HepG2 (cell line): ENCODE measurements at regions not wholly inside any gene's neighbourhood (a gene's known extent, or its start where the extent isn't known, plus 50 kb on each side); places are given as distances from the start of the nearest gene placed in this dataset.

Experiments used
- ATAC-seq: fragments of 200-7000 bp; cut with Tn5 transposase; 3 replicates; pipeline ENCODE4 v1.9.1; 2020; ENCODE audit warnings: mild to moderate bottlenecking, moderate library complexity
- BruUV-seq: library from RNA; stranded (reverse); fragments of 400-500 nt; replicated peaks from 2 replicates; lab custom pipeline; 2021; lab: Mats Ljungman, UMichigan
- CTCF ChIA-PET: fragments of 300-600 bp; formaldehyde crosslinking; extraction: SDS; loops from one replicate; lab custom pipeline; 2021; ENCODE audit warnings: low total read pairs, inconsistent platforms, low intra/inter-chr PET ratio; lab: Yijun Ruan, JAX
- POLR2A ChIA-PET: fragments of 350-600 bp; sonication (Branson Sonifier 250); formaldehyde crosslinking; loops from one replicate; lab custom pipeline; 2020; ENCODE audit warnings: antibody characterized with exemption, inconsistent platforms; lab: Yijun Ruan, JAX
- DNase-seq: peaks from one replicate; pipeline ENCODE4 v3.0.0-alpha.2; 2015; ENCODE audit warnings: low spot score
- FAIRE-seq: peaks from 3 replicates; lab custom pipeline; 2011; peaks lifted over from hg19 to GRCh38; lab: Jason Lieb, UNC
- H2AFZ ChIP-seq: one replicate; pipeline ENCODE4 v1.6.1; 2011; ENCODE audit warnings: low read length, inconsistent platforms
- H3K27ac ChIP-seq: fragments of 300-600 bp; 3 replicates; pipeline ENCODE4 v1.8.0; 2011; ENCODE audit warnings: mixed run types, mild to moderate bottlenecking, mixed read lengths, low read length, inconsistent platforms; ENCODE audit not compliant: insufficient read depth; ENCODE audit errors: extremely low read length
- H3K27me3 ChIP-seq, 2 experiments: fragments of 200-600 bp in 1 of 2; 2 replicates in 1 of 2; 3 replicates in 1 of 2; pipeline versions ENCODE4 v1.6.0 to v1.8.0; 2011; ENCODE audit warnings: low read length in 2 of 2, mild to moderate bottlenecking in 2 of 2, moderate library complexity in 2 of 2, inconsistent platforms in 1 of 2; ENCODE audit not compliant: insufficient read depth in 2 of 2, control insufficient read depth in 1 of 2
- H3K36me3 ChIP-seq, 2 experiments: fragments of 200-600 bp in 1 of 2; replicated peaks in 1 of 2; 2 replicates in 1 of 2; 3 replicates in 1 of 2; pipeline versions ENCODE4 v1.5.1 to v1.8.0; 2011; ENCODE audit warnings: low read length in 2 of 2, inconsistent platforms in 1 of 2; ENCODE audit not compliant: insufficient read depth in 2 of 2, control insufficient read depth in 1 of 2
- H3K4me1 ChIP-seq: 2 replicates; pipeline ENCODE4 v1.5.1; 2012; ENCODE audit warnings: low read length, inconsistent platforms; ENCODE audit not compliant: insufficient read depth
- H3K4me2 ChIP-seq: 2 replicates; pipeline ENCODE4 v1.6.0; 2011; ENCODE audit warnings: low read depth, low read length, inconsistent platforms
- H3K4me3 ChIP-seq, 3 experiments: fragments of 200-600 bp in 1 of 3; sonication (generic), shearing (Covaris generic) in 1 of 3; replicated peaks in 1 of 3; 2 replicates each; pipeline ENCODE4 v1.5.1; 2011 to 2016; ENCODE audit warnings: low read length in 3 of 3, inconsistent platforms in 2 of 3, low read depth in 2 of 3, mild to moderate bottlenecking in 2 of 3, control low read depth in 1 of 3, mixed read lengths in 1 of 3; ENCODE audit not compliant: insufficient read depth in 1 of 3
- H3K79me2 ChIP-seq: one replicate; pipeline ENCODE4 v1.6.1; 2011; ENCODE audit warnings: low read length, inconsistent platforms; ENCODE audit not compliant: insufficient read depth
- H3K9ac ChIP-seq: 2 replicates; pipeline ENCODE4 v1.6.0; 2011; ENCODE audit warnings: mild to moderate bottlenecking, low read depth, low read length, inconsistent platforms; ENCODE audit not compliant: insufficient read depth
- H3K9me3 ChIP-seq: 2 replicates; pipeline ENCODE4 v1.5.1; 2012; ENCODE audit warnings: mild to moderate bottlenecking, low read length
- H4K20me1 ChIP-seq: 2 replicates; pipeline ENCODE4 v1.6.0; 2011; ENCODE audit warnings: inconsistent platforms, mild to moderate bottlenecking, low read length, moderate library complexity; ENCODE audit not compliant: insufficient read depth
- BHLHE40 ChIP-seq: IDR thresholded peaks from 2 replicates; pipeline ENCODE4 v1.6.1; 2011; ENCODE audit warnings: low read length, improper control_type of control experiment
- CCAR2 ChIP-seq: fragments of 200-400 bp; formaldehyde crosslinking; optimal IDR thresholded peaks from 2 replicates; pipeline ENCODE3; 2018; ENCODE audit warnings: low read depth, mild to moderate bottlenecking, low read length, moderate library complexity
- NFYC ChIP-seq: IDR thresholded peaks from 2 replicates; pipeline ENCODE4 v1.6.1; 2016; ENCODE audit warnings: missing genetic modification reagents, missing compliant biosample characterization
- RBM22 ChIP-seq: fragments of 200-400 bp; formaldehyde crosslinking; optimal IDR thresholded peaks from 2 replicates; pipeline ENCODE3; 2017; ENCODE audit warnings: mild to moderate bottlenecking, low read length, moderate library complexity
- SNAI1 ChIP-seq: sonication (generic); formaldehyde crosslinking; IDR thresholded peaks from 2 replicates; pipeline ENCODE4 v1.5.0; 2020; ENCODE audit warnings: mild to moderate bottlenecking, missing genetic modification reagents, borderline replicate concordance
- YEATS2 ChIP-seq: sonication (generic); formaldehyde crosslinking; IDR thresholded peaks from 2 replicates; pipeline ENCODE4 v1.4.0; 2020; ENCODE audit warnings: missing genetic modification reagents, borderline replicate concordance
- ZNF121 ChIP-seq: sonication (generic); formaldehyde crosslinking; IDR thresholded peaks from 2 replicates; pipeline ENCODE4 v1.5.0; 2020; ENCODE audit warnings: mild to moderate bottlenecking, missing genetic modification reagents
- ZNF83 ChIP-seq: sonication (generic); formaldehyde crosslinking; IDR thresholded peaks from 2 replicates; pipeline ENCODE4 v1.4.0; 2020; ENCODE audit warnings: missing genetic modification reagents, mild to moderate bottlenecking, borderline replicate concordance
- WGBS: methylation state at CpG from one replicate; pipeline ENCODE4 v1.1.6; 2017; ENCODE audit warnings: low lambda C conversion rate; 5-methylcytosine and 5-hydroxymethylcytosine counted together
- in situ Hi-C: cut with HindIII; loops from 2 replicates; pipeline ENCODE4 v1.10.0; 2017; ENCODE audit warnings: low pct_unique_long_range_greater_than_20kb; ENCODE audit not compliant: extremely low pct_ligation_motif_present
- intact Hi-C: fragments of 100-400 bp; cut with micrococcal nuclease; formaldehyde crosslinking; loops from one replicate; pipeline ENCODE4 v1.10.0; 2022; ENCODE audit not compliant: unreplicated experiment
- TF ChIP-seq, protein P1 (sequence below): sonication (generic); formaldehyde crosslinking; IDR thresholded peaks from 2 replicates; pipeline ENCODE4 v1.4.0; 2020; ENCODE audit warnings: low read depth, mild to moderate bottlenecking, missing genetic modification reagents
- TF ChIP-seq, protein P2 (sequence below): sonication (generic); formaldehyde crosslinking; IDR thresholded peaks from 2 replicates; pipeline ENCODE4 v1.9.0; 2022; ENCODE audit warnings: low read depth, missing genetic modification reagents
- TF ChIP-seq, protein P3 (sequence below): sonication (generic); formaldehyde crosslinking; IDR thresholded peaks from 2 replicates; pipeline ENCODE4 v1.4.0; 2020; ENCODE audit warnings: missing genetic modification reagents, borderline replicate concordance
- TF ChIP-seq, protein P4 (sequence below): sonication (generic); formaldehyde crosslinking; IDR thresholded peaks from 2 replicates; pipeline ENCODE4 v1.4.0; 2020; ENCODE audit warnings: mild to moderate bottlenecking, missing genetic modification reagents
- TF ChIP-seq, protein P5 (sequence below): sonication (generic); formaldehyde crosslinking; IDR thresholded peaks from 2 replicates; pipeline ENCODE4 v1.8.0; 2022; ENCODE audit warnings: mild to moderate bottlenecking, missing genetic modification reagents, moderate library complexity

DNA sequence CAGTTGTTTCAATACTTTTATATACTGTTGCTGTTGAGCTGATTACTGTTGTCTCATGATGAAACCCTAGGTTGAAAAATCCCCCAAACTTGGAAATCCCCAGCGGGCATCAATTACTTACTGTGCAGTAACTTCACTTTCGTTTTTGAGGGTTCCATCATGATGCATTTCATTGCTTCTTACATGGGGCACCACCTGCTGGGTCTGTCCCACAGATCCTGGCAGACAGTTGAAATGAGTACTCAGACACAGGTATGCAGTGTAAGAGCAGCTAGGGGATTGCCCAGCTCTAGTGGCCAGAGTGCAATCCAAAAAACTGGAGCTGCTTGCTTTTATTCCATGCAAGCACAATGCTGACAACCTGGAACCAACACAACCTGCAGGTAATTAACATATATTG is 132.5 kb upstream of the ZNF91 start:
- TF ChIP-seq SNAI1 (no peak), YEATS2 (CRISPR knock-in tag) (no peak), NFYC (CRISPR knock-in tag) (no peak), CCAR2 (no peak), BHLHE40 (no peak), ZNF121 (no peak), ZNF83 (CRISPR knock-in tag) (no peak), RBM22 (no peak)
- TF ChIP-seq, protein P1, sequence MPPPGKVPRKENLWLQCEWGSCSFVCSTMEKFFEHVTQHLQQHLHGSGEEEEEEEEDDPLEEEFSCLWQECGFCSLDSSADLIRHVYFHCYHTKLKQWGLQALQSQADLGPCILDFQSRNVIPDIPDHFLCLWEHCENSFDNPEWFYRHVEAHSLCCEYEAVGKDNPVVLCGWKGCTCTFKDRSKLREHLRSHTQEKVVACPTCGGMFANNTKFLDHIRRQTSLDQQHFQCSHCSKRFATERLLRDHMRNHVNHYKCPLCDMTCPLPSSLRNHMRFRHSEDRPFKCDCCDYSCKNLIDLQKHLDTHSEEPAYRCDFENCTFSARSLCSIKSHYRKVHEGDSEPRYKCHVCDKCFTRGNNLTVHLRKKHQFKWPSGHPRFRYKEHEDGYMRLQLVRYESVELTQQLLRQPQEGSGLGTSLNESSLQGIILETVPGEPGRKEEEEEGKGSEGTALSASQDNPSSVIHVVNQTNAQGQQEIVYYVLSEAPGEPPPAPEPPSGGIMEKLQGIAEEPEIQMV (CRISPR knock-in tag) = no peak
- TF ChIP-seq, protein P2, sequence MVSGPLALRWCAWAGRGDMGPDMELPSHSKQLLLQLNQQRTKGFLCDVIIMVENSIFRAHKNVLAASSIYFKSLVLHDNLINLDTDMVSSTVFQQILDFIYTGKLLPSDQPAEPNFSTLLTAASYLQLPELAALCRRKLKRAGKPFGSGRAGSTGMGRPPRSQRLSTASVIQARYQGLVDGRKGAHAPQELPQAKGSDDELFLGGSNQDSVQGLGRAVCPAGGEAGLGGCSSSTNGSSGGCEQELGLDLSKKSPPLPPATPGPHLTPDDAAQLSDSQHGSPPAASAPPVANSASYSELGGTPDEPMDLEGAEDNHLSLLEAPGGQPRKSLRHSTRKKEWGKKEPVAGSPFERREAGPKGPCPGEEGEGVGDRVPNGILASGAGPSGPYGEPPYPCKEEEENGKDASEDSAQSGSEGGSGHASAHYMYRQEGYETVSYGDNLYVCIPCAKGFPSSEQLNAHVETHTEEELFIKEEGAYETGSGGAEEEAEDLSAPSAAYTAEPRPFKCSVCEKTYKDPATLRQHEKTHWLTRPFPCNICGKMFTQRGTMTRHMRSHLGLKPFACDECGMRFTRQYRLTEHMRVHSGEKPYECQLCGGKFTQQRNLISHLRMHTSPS = no peak
- TF ChIP-seq, protein P3, sequence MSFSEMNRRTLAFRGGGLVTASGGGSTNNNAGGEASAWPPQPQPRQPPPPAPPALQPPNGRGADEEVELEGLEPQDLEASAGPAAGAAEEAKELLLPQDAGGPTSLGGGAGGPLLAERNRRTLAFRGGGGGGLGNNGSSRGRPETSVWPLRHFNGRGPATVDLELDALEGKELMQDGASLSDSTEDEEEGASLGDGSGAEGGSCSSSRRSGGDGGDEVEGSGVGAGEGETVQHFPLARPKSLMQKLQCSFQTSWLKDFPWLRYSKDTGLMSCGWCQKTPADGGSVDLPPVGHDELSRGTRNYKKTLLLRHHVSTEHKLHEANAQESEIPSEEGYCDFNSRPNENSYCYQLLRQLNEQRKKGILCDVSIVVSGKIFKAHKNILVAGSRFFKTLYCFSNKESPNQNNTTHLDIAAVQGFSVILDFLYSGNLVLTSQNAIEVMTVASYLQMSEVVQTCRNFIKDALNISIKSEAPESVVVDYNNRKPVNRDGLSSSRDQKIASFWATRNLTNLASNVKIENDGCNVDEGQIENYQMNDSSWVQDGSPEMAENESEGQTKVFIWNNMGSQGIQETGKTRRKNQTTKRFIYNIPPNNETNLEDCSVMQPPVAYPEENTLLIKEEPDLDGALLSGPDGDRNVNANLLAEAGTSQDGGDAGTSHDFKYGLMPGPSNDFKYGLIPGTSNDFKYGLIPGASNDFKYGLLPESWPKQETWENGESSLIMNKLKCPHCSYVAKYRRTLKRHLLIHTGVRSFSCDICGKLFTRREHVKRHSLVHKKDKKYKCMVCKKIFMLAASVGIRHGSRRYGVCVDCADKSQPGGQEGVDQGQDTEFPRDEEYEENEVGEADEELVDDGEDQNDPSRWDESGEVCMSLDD (CRISPR knock-in tag) = no peak
- TF ChIP-seq, protein P4, sequence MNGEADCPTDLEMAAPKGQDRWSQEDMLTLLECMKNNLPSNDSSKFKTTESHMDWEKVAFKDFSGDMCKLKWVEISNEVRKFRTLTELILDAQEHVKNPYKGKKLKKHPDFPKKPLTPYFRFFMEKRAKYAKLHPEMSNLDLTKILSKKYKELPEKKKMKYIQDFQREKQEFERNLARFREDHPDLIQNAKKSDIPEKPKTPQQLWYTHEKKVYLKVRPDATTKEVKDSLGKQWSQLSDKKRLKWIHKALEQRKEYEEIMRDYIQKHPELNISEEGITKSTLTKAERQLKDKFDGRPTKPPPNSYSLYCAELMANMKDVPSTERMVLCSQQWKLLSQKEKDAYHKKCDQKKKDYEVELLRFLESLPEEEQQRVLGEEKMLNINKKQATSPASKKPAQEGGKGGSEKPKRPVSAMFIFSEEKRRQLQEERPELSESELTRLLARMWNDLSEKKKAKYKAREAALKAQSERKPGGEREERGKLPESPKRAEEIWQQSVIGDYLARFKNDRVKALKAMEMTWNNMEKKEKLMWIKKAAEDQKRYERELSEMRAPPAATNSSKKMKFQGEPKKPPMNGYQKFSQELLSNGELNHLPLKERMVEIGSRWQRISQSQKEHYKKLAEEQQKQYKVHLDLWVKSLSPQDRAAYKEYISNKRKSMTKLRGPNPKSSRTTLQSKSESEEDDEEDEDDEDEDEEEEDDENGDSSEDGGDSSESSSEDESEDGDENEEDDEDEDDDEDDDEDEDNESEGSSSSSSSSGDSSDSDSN (CRISPR knock-in tag) = no peak
- TF ChIP-seq, protein P5, sequence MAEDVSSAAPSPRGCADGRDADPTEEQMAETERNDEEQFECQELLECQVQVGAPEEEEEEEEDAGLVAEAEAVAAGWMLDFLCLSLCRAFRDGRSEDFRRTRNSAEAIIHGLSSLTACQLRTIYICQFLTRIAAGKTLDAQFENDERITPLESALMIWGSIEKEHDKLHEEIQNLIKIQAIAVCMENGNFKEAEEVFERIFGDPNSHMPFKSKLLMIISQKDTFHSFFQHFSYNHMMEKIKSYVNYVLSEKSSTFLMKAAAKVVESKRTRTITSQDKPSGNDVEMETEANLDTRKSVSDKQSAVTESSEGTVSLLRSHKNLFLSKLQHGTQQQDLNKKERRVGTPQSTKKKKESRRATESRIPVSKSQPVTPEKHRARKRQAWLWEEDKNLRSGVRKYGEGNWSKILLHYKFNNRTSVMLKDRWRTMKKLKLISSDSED (CRISPR knock-in tag) = no peak
- WGBS = 0% methylated on average over 2 of the region's 2 CpGs
- CTCF ChIA-PET = no interaction called here
- no peak for FAIRE-seq
- Histone ChIP-seq H3K27ac (no peak overlapping the region), H3K4me2 (no peak overlapping the region), H3K4me1 (no peaks in the 10 kb centered on the region), H3K9ac (no peak overlapping the region), H3K9me3 (peaks cover 94% of the 10 kb centered on the region), H3K4me3 (no peak overlapping the region), H2AFZ (no peak overlapping the region), H3K36me3 (no peaks in the 10 kb centered on the region), H3K27me3 (no peaks in the 10 kb centered on the region), H4K20me1 (no peaks in the 10 kb centered on the region), H3K79me2 (no peaks in the 10 kb centered on the region)
- POLR2A ChIA-PET = no interaction called here
- no TSS peak for BruUV-seq
- in situ Hi-C loops = no loop called here
- ATAC-seq = no peak
- DNase-seq = no peak
- intact Hi-C loops = no loop called here
